ENCODE measurements at regions not wholly inside any gene's neighbourhood (a gene's known extent, or its start where the extent isn't known, plus 50 kb on each side); places are given as distances from the start of the nearest gene placed in this dataset.

DNA sequence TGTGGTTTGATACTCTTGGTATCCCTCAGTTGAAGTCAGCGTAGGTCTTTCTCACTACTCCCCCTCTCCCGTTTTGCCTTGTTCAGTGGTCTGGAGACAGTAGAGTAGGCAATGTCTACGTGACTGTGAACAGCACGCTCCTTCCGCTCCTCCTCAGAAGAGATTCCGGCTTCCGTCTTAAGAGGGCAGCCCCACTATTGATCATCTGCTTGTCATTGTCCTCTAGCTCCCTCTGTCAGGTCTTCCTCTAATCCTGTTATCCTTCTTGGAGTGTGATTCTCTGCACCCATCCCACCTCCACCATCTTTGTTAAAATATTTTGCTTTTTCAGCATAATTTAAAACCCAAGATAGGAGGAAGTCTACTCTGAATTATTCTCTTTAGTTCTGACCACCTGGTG lies 129.9 kb upstream of the KCNK2 start:
- H3K4me1 ChIP-seq (replicated peaks in 1 of 4; ENCODE audit: control insufficient read depth in 3 of 4, insufficient read depth in 4 of 4, low read length in 3 of 4) = no peaks in the 10 kb centered on the region
- ChIA-PET POLR2A (ENCODE audit: partially characterized antibody) (no interaction called here), CTCF (ENCODE audit: partially characterized antibody) (interaction anchor here (0.6 to 2.0 kb wide), 15 partner anchors 9 to 1978 kb away, joined by 3 to 9 read pairs (median 4); no protein-coding TSS in a partner anchor)
- no peak overlapping the region for H3K18ac ChIP-seq (ENCODE audit: extremely low read depth, low read length)
- H3K4me2 ChIP-seq (ENCODE audit: insufficient read depth in 1 of 2, low read depth in 2 of 2, low read length in 2 of 2) = no peak overlapping the region; a peak in 1 of 4 replicates
- no peak overlapping the region for H4K5ac ChIP-seq (ENCODE audit: insufficient read length, low read depth, low read length)
- H4K20me1 ChIP-seq (replicated peaks in 1 of 2; ENCODE audit: control insufficient read depth in 1 of 2, insufficient read depth in 2 of 2, low read length in 2 of 2) = no peaks in the 10 kb centered on the region
- no peak overlapping the region for H3K4ac ChIP-seq (replicated peaks; ENCODE audit: insufficient read length, low read depth, low read length)
- DNase-seq (ENCODE audit: low read depth in 1 of 2, low spot score in 2 of 2) = peak; percentile 27 to 49
- 72% methylated on average over 7 of the region's 7 CpGs; no CpG with 5 or more reads in 1 of the 2 experiments for WGBS, 2 experiments (ENCODE audit: extremely low coverage in 1 of 2, insufficient coverage in 1 of 2, insufficient read length in 1 of 2, insufficient replicate concordance in 2 of 2, low coverage in 1 of 2, low lambda C conversion rate in 2 of 2, missing lambda C conversion rate in 1 of 2)
- H3K14ac ChIP-seq (ENCODE audit: insufficient read length) = no peak overlapping the region
- H3K9ac ChIP-seq (replicated peaks in 1 of 4; ENCODE audit: extremely low read depth in 1 of 4, low read depth in 3 of 4, low read length in 3 of 4) = no peak overlapping the region
- H2AFZ ChIP-seq (ENCODE audit: low read length) = peak overlapping the region; percentile 90
- no peaks in the 10 kb centered on the region for H3K9me3 ChIP-seq (ENCODE audit: insufficient read depth in 2 of 2, low read depth in 1 of 2, low read length in 1 of 2)
- H4K91ac ChIP-seq (replicated peaks; ENCODE audit: insufficient read length, low read length) = no peak overlapping the region
- H2BK20ac ChIP-seq (ENCODE audit: low read length) = no peak overlapping the region
- H2BK12ac ChIP-seq (ENCODE audit: low read depth, low read length) = no peak overlapping the region
- H2BK5ac ChIP-seq (ENCODE audit: low read depth, low read length) = no peak overlapping the region
- no peaks in the 10 kb centered on the region for H3K36me3 ChIP-seq (ENCODE audit: control insufficient read depth in 2 of 4, insufficient read depth in 4 of 4, low read length in 3 of 4)
- H3K23me2 ChIP-seq (ENCODE audit: low read depth, low read length) = no peaks in the 10 kb centered on the region
- TF ChIP-seq RXRA (IDR thresholded peaks at IDR 0.05; ENCODE audit: insufficient read depth, low read depth, low read length) (no peak), NANOG (IDR thresholded peaks at IDR 0.05; ENCODE audit: insufficient read depth, low read depth, low read length, poor library complexity, severe bottlenecking) (no peak), MAFK (IDR thresholded peaks at IDR 0.05; ENCODE audit: low read depth, low read length) (peak; percentile 42; the same call in 1 of the 2 replicates), RNF2 (IDR thresholded peaks at IDR 0.05; ENCODE audit: borderline replicate concordance, low read depth, low read length, missing control alignments, poor library complexity, severe bottlenecking) (no peak), RAD21 (IDR thresholded peaks at IDR 0.05 in 1 of 2, conservative IDR thresholded peaks at IDR 0.05 in 1 of 2; ENCODE audit: low read depth in 2 of 2, low read length in 2 of 2) (peak; percentile 67 to 77), KDM4A (IDR thresholded peaks at IDR 0.05; ENCODE audit: low read depth, low read length, severe bottlenecking) (no peak), EGR1 (IDR thresholded peaks at IDR 0.05; ENCODE audit: borderline replicate concordance, low read depth, low read length) (no peak), YY1 (IDR thresholded peaks at IDR 0.05; ENCODE audit: low read depth, low read length) (peak; percentile 72)
- TF ChIP-seq, protein P1, sequence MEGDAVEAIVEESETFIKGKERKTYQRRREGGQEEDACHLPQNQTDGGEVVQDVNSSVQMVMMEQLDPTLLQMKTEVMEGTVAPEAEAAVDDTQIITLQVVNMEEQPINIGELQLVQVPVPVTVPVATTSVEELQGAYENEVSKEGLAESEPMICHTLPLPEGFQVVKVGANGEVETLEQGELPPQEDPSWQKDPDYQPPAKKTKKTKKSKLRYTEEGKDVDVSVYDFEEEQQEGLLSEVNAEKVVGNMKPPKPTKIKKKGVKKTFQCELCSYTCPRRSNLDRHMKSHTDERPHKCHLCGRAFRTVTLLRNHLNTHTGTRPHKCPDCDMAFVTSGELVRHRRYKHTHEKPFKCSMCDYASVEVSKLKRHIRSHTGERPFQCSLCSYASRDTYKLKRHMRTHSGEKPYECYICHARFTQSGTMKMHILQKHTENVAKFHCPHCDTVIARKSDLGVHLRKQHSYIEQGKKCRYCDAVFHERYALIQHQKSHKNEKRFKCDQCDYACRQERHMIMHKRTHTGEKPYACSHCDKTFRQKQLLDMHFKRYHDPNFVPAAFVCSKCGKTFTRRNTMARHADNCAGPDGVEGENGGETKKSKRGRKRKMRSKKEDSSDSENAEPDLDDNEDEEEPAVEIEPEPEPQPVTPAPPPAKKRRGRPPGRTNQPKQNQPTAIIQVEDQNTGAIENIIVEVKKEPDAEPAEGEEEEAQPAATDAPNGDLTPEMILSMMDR (IDR thresholded peaks at IDR 0.05; ENCODE audit: control extremely low read depth in 1 of 3, insufficient read depth in 1 of 3, low read depth in 1 of 3, low read length in 3 of 3) = peak; percentile 42 to 96 (median 77)
- H3K4me3 ChIP-seq (ENCODE audit: extremely low read depth in 1 of 4, insufficient read depth in 2 of 4, low read depth in 3 of 4, low read length in 4 of 4) = no peak overlapping the region
- no peaks in the 10 kb centered on the region for H3K79me1 ChIP-seq (ENCODE audit: low read depth, low read length)
- H4K8ac ChIP-seq (ENCODE audit: extremely low read depth, insufficient read depth, low read length) = no peak overlapping the region
- no peak overlapping the region for H3K23ac ChIP-seq (ENCODE audit: insufficient read length)
- H3K56ac ChIP-seq (replicated peaks; ENCODE audit: insufficient read length, low read depth, low read length) = no peak overlapping the region
- no peak overlapping the region for H2BK15ac ChIP-seq (ENCODE audit: low read length)
- no peak overlapping the region for H3K27ac ChIP-seq (ENCODE audit: low read depth, low read length)
- H3K79me2 ChIP-seq (ENCODE audit: control insufficient read depth in 1 of 2, insufficient read depth in 2 of 2, low read length in 2 of 2) = no peaks in the 10 kb centered on the region
- H2AK5ac ChIP-seq (ENCODE audit: low read depth, low read length) = no peak overlapping the region
- H3K27me3 ChIP-seq (replicated peaks in 1 of 4; ENCODE audit: control insufficient read depth in 3 of 4, extremely low read depth in 1 of 4, insufficient read depth in 3 of 4, low read length in 3 of 4) = no peaks in the 10 kb centered on the region
- FAIRE-seq = peak; percentile 48
- no peak overlapping the region for H2BK120ac ChIP-seq (replicated peaks; ENCODE audit: low read depth, low read length)
